BJ (cell line): ENCODE measurements at regions not wholly inside any gene's neighbourhood (a gene's known extent, or its start where the extent isn't known, plus 50 kb on each side); places are given as distances from the start of the nearest gene placed in this dataset.

Source experiments
- CTCF ChIA-PET: fragments of 350-600 bp; formaldehyde crosslinking; extraction: SDS; loops from one replicate; lab custom pipeline; 2021; ENCODE audit warnings: antibody characterized with exemption, inconsistent platforms; lab: Yijun Ruan, JAX
- POLR2A ChIA-PET: fragments of 300-600 bp; sonication (Branson Sonifier 250); formaldehyde crosslinking; extraction: SDS; loops from one replicate; lab custom pipeline; 2021; ENCODE audit warnings: antibody characterized with exemption; lab: Charles Lee
- DNase-seq: peaks from one replicate; pipeline ENCODE4 v3.0.0-alpha.2; 2011; ENCODE audit warnings: low read depth
- H3K27me3 ChIP-seq: 2 replicates; pipeline ENCODE4 v1.6.0; 2011; ENCODE audit warnings: low read length; ENCODE audit not compliant: control insufficient read depth, insufficient read depth
- H3K36me3 ChIP-seq: 2 replicates; pipeline ENCODE4 v1.5.1; 2011; ENCODE audit warnings: low read length; ENCODE audit not compliant: control insufficient read depth, insufficient read depth
- H3K4me3 ChIP-seq: 2 replicates; pipeline ENCODE4 v1.5.1; 2011; ENCODE audit warnings: low read depth, mild to moderate bottlenecking, control low read depth, low read length
- CTCF ChIP-seq: IDR thresholded peaks from 2 replicates; pipeline ENCODE4 v1.5.1; 2011; ENCODE audit warnings: low read depth, mild to moderate bottlenecking, control low read depth, inconsistent platforms, low read length, moderate library complexity; ENCODE audit not compliant: insufficient read depth

GRCh38 chr4:38205261-38205660, 245.1 kb downstream of the PTTG2 start:
- no peak overlapping the region for H3K4me3 ChIP-seq
- no peaks in the 10 kb centered on the region for H3K36me3 ChIP-seq
- no peak for TF ChIP-seq CTCF
- ChIA-PET POLR2A (no interaction called here), CTCF (interaction anchor here (1.0 to 1.5 kb wide), 2 partner anchors 10 to 25 kb away, joined by 3 to 4 read pairs; no protein-coding TSS in a partner anchor)
- H3K27me3 ChIP-seq: peaks cover 3% of the 10 kb centered on the region
- no peak for DNase-seq

GRCh38 chr4:38207110-38207457, 246.9 kb downstream of the PTTG2 start:
- H3K27me3 ChIP-seq: no peaks in the 10 kb centered on the region
- DNase-seq: no peak
- no peak overlapping the region for H3K4me3 ChIP-seq
- no peak for TF ChIP-seq CTCF
- POLR2A ChIA-PET: no interaction called here
- CTCF ChIA-PET: no interaction called here
- no peaks in the 10 kb centered on the region for H3K36me3 ChIP-seq

- no peak for DNase-seq
- no peaks in the 10 kb centered on the region for H3K27me3 ChIP-seq
- no peaks in the 10 kb centered on the region for H3K36me3 ChIP-seq
- TF ChIP-seq CTCF: no peak
- ChIA-PET POLR2A (no interaction called here), CTCF (no interaction called here)
- no peak overlapping the region for H3K4me3 ChIP-seq
Measured at GRCh38 chr4:38209654-38210053, 249.5 kb downstream of the PTTG2 start.

- Histone ChIP-seq H3K27me3 (no peaks in the 10 kb centered on the region), H3K4me3 (no peak overlapping the region), H3K36me3 (no peaks in the 10 kb centered on the region)
- no peak for TF ChIP-seq CTCF
- no peak for DNase-seq
- ChIA-PET CTCF (interaction anchor here (1.1 kb wide), 1 partner anchor 464 kb away, joined by 3 read pairs; no protein-coding TSS in a partner anchor), POLR2A (no interaction called here)
Measured at GRCh38 chr4:38210396-38211114, 250.4 kb downstream of the PTTG2 start.

GRCh38 chr4:38211885-38212284, 251.7 kb downstream of the PTTG2 start:
- no peak for DNase-seq
- Histone ChIP-seq H3K36me3 (no peaks in the 10 kb centered on the region), H3K4me3 (no peak overlapping the region), H3K27me3 (no peaks in the 10 kb centered on the region)
- no peak for TF ChIP-seq CTCF
- ChIA-PET CTCF (interaction anchor here (1.1 kb wide), 1 partner anchor 463 kb away, joined by 3 read pairs; no protein-coding TSS in a partner anchor), POLR2A (interaction anchor here (0.7 kb wide), 1 partner anchor 165 kb away, joined by 6 read pairs; no protein-coding TSS in a partner anchor)
